GM12878 (cell line): ENCODE measurements at regions not wholly inside any gene's neighbourhood (a gene's known extent, or its start where the extent isn't known, plus 50 kb on each side); places are given as distances from the start of the nearest gene placed in this dataset.
A peak's percentile ranks its signal among the peaks of the same experiment; 100 is the strongest.

ENCODE experiments used
- ATAC-seq: fragments of 200-7000 bp; cut with Tn5 transposase; 3 replicates; pipeline ENCODE4 v1.9.1; 2020; ENCODE audit warnings: mild to moderate bottlenecking, moderate library complexity
- BruUV-seq: library from RNA; stranded (reverse); fragments of 400-500 nt; replicated peaks from 2 replicates; lab custom pipeline; 2021; lab: Mats Ljungman, UMichigan
- CTCF ChIA-PET: fragments of 300-600 bp; sonication (Branson Sonifier 250); formaldehyde crosslinking; extraction: SDS; loops from one replicate; lab custom pipeline; 2021; ENCODE audit warnings: inconsistent platforms; lab: Yijun Ruan, JAX
- POLR2A ChIA-PET: fragments of 350-600 bp; formaldehyde crosslinking; extraction: SDS; loops from one replicate; lab custom pipeline; 2021; ENCODE audit warnings: inconsistent platforms; lab: Charles Lee
- RAD21 ChIA-PET: fragments of 300-600 bp; sonication (Branson Sonifier 250); formaldehyde crosslinking; loops from one replicate; lab custom pipeline; 2023; ENCODE audit warnings: antibody characterized with exemption; ENCODE audit not compliant: unreplicated experiment; lab: Charles Lee
- SMC1A ChIA-PET: fragments of 300-600 bp; sonication (Branson Sonifier 250); formaldehyde crosslinking; loops from one replicate; lab custom pipeline; 2023; ENCODE audit not compliant: unreplicated experiment, uncharacterized antibody; lab: Charles Lee
- DNase-seq: peaks from one replicate; pipeline ENCODE4 v3.0.0-alpha.2; 2011; ENCODE audit warnings: low read depth, low spot score
- FAIRE-seq: peaks from 3 replicates; lab custom pipeline; 2011; peaks lifted over from hg19 to GRCh38; lab: Jason Lieb, UNC
- H2AFZ ChIP-seq: 2 replicates; pipeline ENCODE4 v1.6.0; 2011; ENCODE audit warnings: low read depth, low read length, control low read depth; ENCODE audit not compliant: control insufficient read depth
- H3K27ac ChIP-seq: 2 replicates; pipeline ENCODE4 v1.5.1; 2011; ENCODE audit warnings: control low read depth; ENCODE audit not compliant: control insufficient read depth, insufficient read depth
- H3K27me3 ChIP-seq, 2 experiments: replicated peaks in 1 of 2; 2 replicates each; pipeline versions ENCODE4 v1.6.0 to v1.6.1; 2011; ENCODE audit warnings: low read length in 1 of 2; ENCODE audit not compliant: control insufficient read depth in 2 of 2, insufficient read depth in 2 of 2
- H3K36me3 ChIP-seq, 2 experiments: 2 replicates each; pipeline ENCODE4 v1.5.1; 2011; ENCODE audit warnings: low read length in 1 of 2; ENCODE audit not compliant: control insufficient read depth in 2 of 2, insufficient read depth in 2 of 2
- H3K4me1 ChIP-seq: 2 replicates; pipeline ENCODE4 v1.6.1; 2011; ENCODE audit warnings: mild to moderate bottlenecking, low read length, moderate library complexity, mixed read lengths; ENCODE audit not compliant: control insufficient read depth, insufficient read depth
- H3K4me2 ChIP-seq: 2 replicates; pipeline ENCODE4 v1.6.0; 2011; ENCODE audit warnings: control low read depth; ENCODE audit not compliant: control insufficient read depth, insufficient read depth
- H3K4me3 ChIP-seq: fragments of 200-600 bp; sonication (generic); 2 replicates; pipeline ENCODE4 v1.5.1; 2016
- H3K79me2 ChIP-seq: 2 replicates; pipeline ENCODE4 v1.6.0; 2011; ENCODE audit warnings: low read length; ENCODE audit not compliant: control insufficient read depth, insufficient read depth
- H3K9ac ChIP-seq: 2 replicates; pipeline ENCODE4 v1.8.0; 2011; ENCODE audit warnings: low read length, control low read depth, mixed read lengths; ENCODE audit not compliant: control insufficient read depth, insufficient read depth
- H3K9me3 ChIP-seq: replicated peaks from 3 replicates; pipeline ENCODE4 v1.5.1; 2011; ENCODE audit warnings: mild to moderate bottlenecking, low read length; ENCODE audit not compliant: control insufficient read depth, insufficient read depth
- H4K20me1 ChIP-seq: 2 replicates; pipeline ENCODE4 v1.6.0; 2011; ENCODE audit not compliant: control insufficient read depth, insufficient read depth
- BACH1 ChIP-seq: fragments of 450-650 bp; IDR thresholded peaks from 2 replicates; pipeline ENCODE4 v1.6.1; 2017; ENCODE audit warnings: mild to moderate bottlenecking, borderline replicate concordance
- CTCF ChIP-seq, 3 experiments: IDR thresholded peaks in 2 of 3; conservative IDR thresholded peaks in 1 of 3; 2 replicates each; pipeline ENCODE4 v1.5.1; 2011; ENCODE audit warnings: low read depth in 3 of 3, low read length in 3 of 3, mild to moderate bottlenecking in 3 of 3, control low read depth in 2 of 3, moderate library complexity in 2 of 3, inconsistent platforms in 1 of 3, mixed read lengths in 1 of 3; ENCODE audit not compliant: control insufficient read depth in 2 of 3, insufficient read depth in 1 of 3; ENCODE audit errors: extremely low read depth in 1 of 3
- HCFC1 ChIP-seq: fragments of 150-350 bp; IDR thresholded peaks from 2 replicates; pipeline ENCODE4 v1.6.1; 2014; ENCODE audit warnings: low read length
- IRF4 ChIP-seq: IDR thresholded peaks from 2 replicates; pipeline ENCODE4 v1.6.1; 2011; ENCODE audit warnings: low read depth, low read length
- SIX5 ChIP-seq: IDR thresholded peaks from 2 replicates; pipeline ENCODE4 v1.6.1; 2011; ENCODE audit warnings: mild to moderate bottlenecking, low read depth, low read length, moderate library complexity; ENCODE audit not compliant: severe bottlenecking
- SUPT20H ChIP-seq: IDR thresholded peaks from 2 replicates; pipeline ENCODE4 v1.6.1; 2011; ENCODE audit warnings: low read depth, mild to moderate bottlenecking, low read length, moderate library complexity, borderline replicate concordance; ENCODE audit not compliant: control insufficient read depth
- WRNIP1 ChIP-seq: IDR thresholded peaks from 2 replicates; pipeline ENCODE4 v1.6.1; 2011; ENCODE audit warnings: low read depth, low read length, improper control_type of control experiment, borderline replicate concordance
- WGBS: methylation state at CpG from one replicate; pipeline ENCODE4 v1.1.6; 2016; ENCODE audit warnings: low lambda C conversion rate; ENCODE audit not compliant: insufficient replicate concordance, insufficient coverage; ENCODE audit errors: missing lambda C conversion rate; 5-methylcytosine and 5-hydroxymethylcytosine counted together
- in situ Hi-C: fragments of 300-500 bp; cut with MboI; formaldehyde crosslinking; loops from 9 replicates; pipeline ENCODE4 v1.14.3; 2018; ENCODE audit warnings: mixed read lengths
- intact Hi-C: fragments of 100-400 bp; cut with micrococcal nuclease; formaldehyde crosslinking; loops from one replicate; pipeline ENCODE4 v1.14.2; 2022; ENCODE audit not compliant: unreplicated experiment

- TF ChIP-seq WRNIP1 (no peak), IRF4 (no peak), SUPT20H (no peak)
- TF ChIP-seq, all 136 proteins: peak for 0
Measured at GRCh38 chr2:64342195-64343099, 111.5 kb upstream of the LGALSL start (continued).

- H3K4me1 ChIP-seq = no peaks in the 10 kb centered on the region
- no peaks in the 10 kb centered on the region for H3K36me3 ChIP-seq
- H3K27ac ChIP-seq = no peak overlapping the region
- H3K79me2 ChIP-seq = no peaks in the 10 kb centered on the region
- in situ Hi-C loops = no loop called here
- no peak overlapping the region for H3K4me2 ChIP-seq
- no peaks in the 10 kb centered on the region for H3K9me3 ChIP-seq
- 4% methylated on average over 1 of the region's 1 CpG for WGBS
- no peaks in the 10 kb centered on the region for H4K20me1 ChIP-seq
- DNase-seq = no peak
- H3K9ac ChIP-seq = no peak overlapping the region
- H3K27me3 ChIP-seq = no peaks in the 10 kb centered on the region
- intact Hi-C loops = no loop called here
- ChIA-PET CTCF (interaction anchor here (1.7 to 6.8 kb wide), 2 partner anchors 15 to 143 kb away, joined by 7 to 53 read pairs; no protein-coding TSS in a partner anchor), RAD21 (no interaction called here), SMC1A (interaction anchor here (0.6 to 1.4 kb wide), 3 partner anchors 15 to 400 kb away, joined by 3 to 7 read pairs (median 3); no protein-coding TSS in a partner anchor), POLR2A (interaction anchor here (1.4 kb wide), 1 partner anchor 15 kb away, joined by 4 read pairs; no protein-coding TSS in a partner anchor)
- TF ChIP-seq HCFC1 (peak; percentile 37; the same call in 1 of the 2 replicates), SIX5 (peak; percentile 49), BACH1 (no peak), CTCF (IDR thresholded peaks at IDR 0.05 in 2 of 3, conservative IDR thresholded peaks at IDR 0.05 in 1 of 3; ENCODE audit: control insufficient read depth in 2 of 3, extremely low read depth in 1 of 3, insufficient read depth in 1 of 3, low read depth in 3 of 3, low read length in 3 of 3) (no peak)
- H3K4me3 ChIP-seq = no peak overlapping the region
- no peak for ATAC-seq
- FAIRE-seq = no peak
- no peak overlapping the region for H2AFZ ChIP-seq
- BruUV-seq = no TSS peak
Measured at GRCh38 chr2:64344999-64345576, 108.9 kb upstream of the LGALSL start.
